Muscle of back (tissue), 3 donors: ENCODE measurements at regions not wholly inside any gene's neighbourhood (a gene's known extent, or its start where the extent isn't known, plus 50 kb on each side); places are given as distances from the start of the nearest gene placed in this dataset.
"Not testable (repeated sequence)": the region's sequence is repeated elsewhere in the genome, so short reads cannot be mapped to it uniquely, and the experiment has no call there.

Experiments used
- DNase-seq, 3 donors: peaks; one replicate each; pipeline versions ENCODE4 v3.0.0 to v3.0.0-alpha.2; 2013

DNA sequence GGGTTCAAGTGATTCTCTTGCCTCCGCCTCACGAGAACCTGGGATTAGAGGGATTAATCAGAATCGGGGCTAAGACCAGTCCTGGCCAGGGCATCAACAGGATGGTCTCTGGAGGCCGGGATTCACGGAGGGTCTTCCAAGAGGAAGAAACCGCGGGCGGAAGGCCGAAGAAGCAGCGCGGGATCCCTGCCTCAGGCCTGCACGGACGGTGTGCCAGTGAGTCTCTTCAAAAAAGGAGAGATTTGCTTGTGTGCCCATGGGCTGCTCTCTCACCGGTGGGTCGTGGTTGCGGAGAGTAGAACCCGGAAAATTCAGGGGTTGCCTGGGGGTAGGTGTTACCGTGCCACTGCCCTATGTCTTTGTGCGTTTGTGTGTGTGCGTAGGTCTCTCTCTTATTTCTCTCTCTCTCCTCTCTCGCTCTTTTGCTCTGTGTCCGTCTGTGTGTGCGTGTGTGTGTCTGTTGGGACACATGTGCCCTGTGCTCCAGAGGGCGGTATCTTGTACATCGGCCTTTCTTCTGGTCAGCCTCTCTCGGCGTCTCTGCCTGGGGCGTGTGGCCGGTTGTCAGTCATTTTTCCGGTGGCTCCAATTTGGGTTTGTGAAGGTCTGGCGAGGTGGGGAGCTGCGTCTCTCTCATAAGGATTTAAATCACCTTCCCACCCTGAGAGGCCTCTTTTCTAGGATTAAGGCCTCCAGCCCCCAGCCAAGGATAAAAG lies 613.2 kb downstream of the KCNJ18 start:
- DNase-seq = no peak

DNA sequence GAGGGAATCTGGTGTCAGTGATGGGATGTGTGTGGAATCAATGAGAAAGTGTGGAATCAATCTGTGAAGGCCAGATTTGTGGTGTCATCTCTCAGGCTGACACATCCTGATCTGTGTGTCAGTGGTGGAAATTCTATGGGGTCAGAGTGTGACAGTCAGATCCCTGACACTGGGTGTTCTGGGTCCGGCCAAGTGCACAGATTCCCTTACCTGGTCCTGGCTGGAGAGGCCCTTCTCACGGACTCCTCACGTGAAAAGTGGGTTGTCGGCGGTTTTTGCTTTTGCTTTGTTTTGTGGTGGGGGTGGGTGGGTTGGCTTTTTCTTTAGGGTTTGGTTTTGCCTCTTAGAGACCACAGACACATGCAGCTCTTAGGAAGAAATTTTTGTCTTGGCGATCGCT lies 618.0 kb downstream of the KCNJ18 start:
- not testable (repeated sequence) for DNase-seq

GRCh38 chr17:22310717-22311686 lies 618.7 kb downstream of the KCNJ18 start:
- no peak for DNase-seq

- not testable (repeated sequence) for DNase-seq
These were observed 628.7 kb downstream of the KCNJ18 start for GRCh38 chr17:22321001-22321400.

DNA sequence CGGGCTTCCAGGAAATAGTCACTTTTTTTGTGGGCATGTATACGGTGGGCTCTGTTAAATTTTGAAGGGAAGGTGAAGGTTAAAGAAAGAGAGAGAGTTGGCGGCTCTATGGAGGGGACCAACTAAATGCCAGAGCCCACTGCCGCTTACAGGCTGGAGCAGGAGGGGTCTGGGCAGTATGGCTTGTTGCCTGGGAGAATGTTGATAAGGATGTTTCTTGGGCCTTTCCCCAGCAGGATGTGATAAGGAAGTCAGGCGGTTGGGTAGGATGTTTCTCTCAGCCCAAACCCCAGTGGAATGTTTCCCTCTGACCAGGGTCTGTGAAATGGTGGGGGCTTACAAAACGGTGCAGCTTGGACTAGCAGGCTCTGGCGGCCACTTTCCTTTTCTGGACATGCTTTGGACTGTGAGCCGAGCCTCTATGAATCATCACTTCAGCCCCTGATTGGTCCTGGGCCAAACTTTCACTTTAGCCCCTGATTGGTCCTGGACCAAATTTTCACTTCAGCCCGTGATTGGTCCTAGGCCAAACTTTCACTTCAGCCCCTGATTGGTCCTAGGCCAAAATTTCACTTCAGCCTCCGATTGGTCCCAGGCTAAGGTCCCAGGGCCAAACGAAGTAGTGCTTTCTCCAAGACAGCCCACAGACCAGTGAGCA lies 630.7 kb downstream of the KCNJ18 start:
- DNase-seq = not testable (repeated sequence)

DNA sequence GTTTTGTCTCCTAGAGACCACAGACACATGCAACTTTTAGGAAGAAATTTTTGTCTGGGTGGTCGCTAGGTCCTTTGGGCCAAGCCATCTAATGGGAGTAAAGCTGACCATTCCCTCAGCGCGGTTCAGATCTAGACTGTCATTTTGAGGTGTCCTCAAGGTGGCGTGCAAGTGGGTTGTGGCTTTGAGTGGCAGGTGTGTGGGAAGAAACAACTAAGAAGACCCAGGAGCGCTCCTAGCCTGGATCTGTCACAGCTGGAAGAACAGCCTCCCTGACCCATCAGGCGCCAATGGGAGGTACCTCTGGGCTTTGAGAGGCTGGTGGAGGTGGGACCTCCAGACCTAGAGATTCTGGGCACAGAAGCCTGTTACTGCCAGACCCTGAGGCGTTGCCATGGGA lies 645.1 kb downstream of the KCNJ18 start:
- no peak for DNase-seq

DNA sequence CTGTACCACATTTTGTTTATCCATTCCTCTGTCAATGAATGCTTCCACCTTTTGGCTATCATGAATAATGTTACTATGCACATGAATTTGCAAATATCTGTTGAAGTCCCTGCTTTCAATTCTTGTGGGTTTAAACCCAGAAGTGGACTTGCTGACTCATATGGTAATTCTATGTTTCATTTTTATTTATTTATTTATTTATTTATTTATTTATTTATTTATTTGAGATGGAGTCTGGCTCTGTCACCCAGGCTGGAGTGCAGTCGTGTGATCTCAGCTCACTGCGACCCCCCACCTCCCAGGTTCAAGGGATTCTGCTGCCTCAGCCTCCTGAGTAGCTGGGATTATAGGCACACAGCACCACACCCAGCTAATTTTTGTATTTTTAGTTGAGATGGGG lies 664.3 kb downstream of the KCNJ18 start:
- not testable (repeated sequence) for DNase-seq

- DNase-seq = not testable (repeated sequence)
These were observed 678.7 kb downstream of the KCNJ18 start for GRCh38 chr17:22370988-22371387.

DNA sequence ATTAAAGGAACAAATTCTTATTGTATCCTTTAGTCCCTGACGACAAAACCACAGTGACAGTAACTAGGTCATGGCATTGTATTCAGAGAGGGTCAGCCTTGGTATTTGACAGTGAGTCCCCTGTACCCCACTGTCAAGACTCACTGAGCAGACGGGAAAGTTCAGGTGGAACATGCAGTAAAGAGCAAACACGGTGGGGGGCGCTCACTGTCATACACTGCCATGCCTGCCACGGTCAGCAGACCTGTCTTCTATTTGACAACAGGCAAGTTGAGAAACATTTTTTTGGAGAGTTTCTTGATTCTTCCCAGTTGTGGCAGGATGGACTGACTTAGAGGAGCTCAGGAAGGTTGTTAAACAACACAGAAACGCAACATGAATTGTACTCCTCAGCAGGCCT lies 681.6 kb downstream of the KCNJ18 start:
- no peak for DNase-seq

GRCh38 chr17:22374741-22375140 lies 682.4 kb downstream of the KCNJ18 start:
- no peak for DNase-seq

DNA sequence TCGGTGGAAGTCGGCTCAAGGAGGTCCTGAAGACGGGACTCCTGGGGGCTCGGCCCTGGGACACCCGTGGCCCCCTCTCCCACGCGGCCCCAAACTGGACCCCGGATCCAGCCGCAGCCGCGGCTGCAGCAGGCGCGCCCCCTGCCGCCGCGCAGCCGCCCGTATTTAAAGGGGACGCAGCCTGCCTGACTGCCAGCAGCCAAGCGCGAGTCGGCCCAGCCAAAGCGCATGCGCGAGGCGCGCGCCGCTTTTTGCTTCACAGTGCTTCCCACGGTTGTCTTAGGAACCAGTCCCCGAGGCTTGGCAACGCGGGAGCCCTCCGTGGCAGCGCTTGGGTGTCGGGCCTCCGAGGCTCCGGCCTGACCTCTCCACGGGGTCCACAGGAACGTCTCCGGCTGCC lies 684.4 kb downstream of the KCNJ18 start:
- not testable (repeated sequence) for DNase-seq

- DNase-seq = not testable (repeated sequence)
These were observed 686.4 kb downstream of the KCNJ18 start for GRCh38 chr17:22378748-22379147.

GRCh38 chr17:22381589-22381988 lies 689.3 kb downstream of the KCNJ18 start:
- not testable (repeated sequence) for DNase-seq

- DNase-seq = not testable (repeated sequence)
These were observed 691.6 kb downstream of the KCNJ18 start for GRCh38 chr17:22383772-22384460.

- DNase-seq = not testable (repeated sequence)
These were observed 692.1 kb downstream of the KCNJ18 start for GRCh38 chr17:22384461-22384800.

DNA sequence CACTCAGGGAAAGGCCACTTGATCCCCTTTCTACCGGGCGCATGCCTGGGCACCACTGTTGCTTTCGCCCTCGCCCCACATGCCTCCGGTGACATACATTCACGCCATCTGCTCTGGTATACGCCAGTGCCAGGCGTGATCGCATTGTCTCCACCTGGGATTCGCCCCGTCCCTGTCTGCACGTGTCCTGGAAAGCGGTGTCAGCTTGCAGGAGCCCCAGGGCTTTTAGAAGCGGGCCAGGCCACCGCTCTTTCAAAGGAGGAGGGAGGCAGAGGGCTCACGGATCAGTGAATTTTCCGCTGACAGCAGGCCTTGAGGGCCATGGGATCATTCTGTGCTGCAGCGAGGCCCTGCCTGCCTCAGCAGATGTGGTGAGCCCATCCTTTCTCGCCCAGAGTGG lies 706.1 kb downstream of the KCNJ18 start:
- DNase-seq = not testable (repeated sequence)

- not testable (repeated sequence) for DNase-seq
These were observed 706.7 kb downstream of the KCNJ18 start for GRCh38 chr17:22399037-22399436.

- DNase-seq = not testable (repeated sequence)
These were observed 712.8 kb downstream of the KCNJ18 start for GRCh38 chr17:22405080-22405479.

DNA sequence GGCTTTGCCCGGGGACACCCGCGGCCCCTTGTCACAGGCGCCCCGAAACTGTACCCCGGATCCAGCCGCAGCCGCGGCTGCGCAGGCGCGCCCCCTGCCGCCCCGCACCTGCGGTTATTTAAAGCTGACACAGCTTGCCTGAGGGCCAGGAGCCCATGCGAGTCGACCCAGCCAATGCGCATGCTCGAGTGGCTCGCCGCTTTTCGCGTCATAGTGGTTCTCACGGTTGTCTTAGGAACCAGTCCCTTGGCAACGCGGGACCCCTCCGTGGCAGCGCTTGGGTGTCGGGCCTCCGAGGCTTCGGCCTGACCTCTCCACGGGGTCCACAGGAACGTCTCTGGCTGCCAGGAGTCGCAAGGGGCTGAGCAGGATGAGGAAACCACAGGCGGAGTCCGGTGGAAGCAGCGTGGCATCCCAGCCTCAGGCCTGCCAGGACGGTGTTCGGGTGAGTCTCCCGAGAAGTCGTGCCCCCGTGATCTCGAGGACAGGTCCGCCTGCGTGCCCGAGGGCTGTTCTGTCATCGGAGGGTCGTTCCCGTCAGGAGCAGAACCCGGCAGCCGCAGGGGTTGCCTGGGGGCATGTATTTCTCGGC lies 716.9 kb downstream of the KCNJ18 start:
- DNase-seq = no peak

GRCh38 chr17:22410136-22410535 lies 717.8 kb downstream of the KCNJ18 start:
- no peak for DNase-seq

DNA sequence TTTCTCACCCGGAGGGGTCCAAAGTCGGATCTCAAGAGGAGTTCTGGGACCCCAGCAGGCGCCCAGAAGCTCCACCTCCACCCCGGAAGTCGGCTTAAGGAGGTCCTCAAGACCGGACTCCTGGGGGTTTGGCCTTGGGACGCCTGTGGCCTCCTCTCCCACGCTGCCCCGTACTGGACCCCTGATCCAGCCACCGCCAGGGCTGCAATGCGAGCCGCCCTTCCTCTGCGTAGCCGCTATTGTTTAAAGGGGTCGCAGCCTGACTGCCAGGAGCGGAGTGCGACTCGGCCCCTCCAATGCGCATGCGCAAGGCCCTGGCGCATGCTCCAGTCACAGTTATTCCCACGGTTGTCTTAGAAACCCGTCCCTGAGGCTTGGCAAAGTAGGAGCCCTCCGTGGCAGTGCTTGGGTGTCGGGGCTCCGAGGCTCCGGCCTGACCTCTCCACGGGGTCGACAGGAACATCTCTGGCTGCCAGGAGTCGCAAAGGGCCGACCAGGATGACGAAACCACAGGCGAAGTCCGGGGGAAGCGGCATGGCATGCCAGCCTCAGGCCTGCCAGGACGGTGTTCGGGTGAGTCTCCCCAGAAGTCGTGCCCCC lies 719.0 kb downstream of the KCNJ18 start:
- DNase-seq = no peak
